ENCODE measurements at regions not wholly inside any gene's neighbourhood (a gene's known extent, or its start where the extent isn't known, plus 50 kb on each side); places are given as distances from the start of the nearest gene placed in this dataset.

DNA sequence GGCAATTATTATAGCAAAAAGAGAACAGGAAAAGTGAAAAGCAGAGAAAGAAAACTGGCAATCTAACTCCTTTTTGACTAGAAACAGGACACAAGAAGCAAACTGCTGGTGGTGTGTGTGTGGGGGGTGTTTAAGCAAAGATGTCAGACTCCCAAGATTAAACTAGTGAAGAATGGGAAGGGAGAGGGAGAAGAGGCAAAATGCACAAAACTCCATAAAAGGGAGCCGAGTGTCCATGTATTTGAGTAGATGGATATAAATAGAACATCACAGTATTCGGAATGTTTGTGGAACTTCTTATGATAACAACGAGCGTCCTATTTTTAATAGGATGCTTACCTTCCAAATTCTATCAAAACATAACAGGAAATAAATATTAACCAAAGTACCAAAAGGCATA lies 179.8 kb upstream of the TRIB2 start:
- CTCF ChIA-PET, result no interaction called here

DNA sequence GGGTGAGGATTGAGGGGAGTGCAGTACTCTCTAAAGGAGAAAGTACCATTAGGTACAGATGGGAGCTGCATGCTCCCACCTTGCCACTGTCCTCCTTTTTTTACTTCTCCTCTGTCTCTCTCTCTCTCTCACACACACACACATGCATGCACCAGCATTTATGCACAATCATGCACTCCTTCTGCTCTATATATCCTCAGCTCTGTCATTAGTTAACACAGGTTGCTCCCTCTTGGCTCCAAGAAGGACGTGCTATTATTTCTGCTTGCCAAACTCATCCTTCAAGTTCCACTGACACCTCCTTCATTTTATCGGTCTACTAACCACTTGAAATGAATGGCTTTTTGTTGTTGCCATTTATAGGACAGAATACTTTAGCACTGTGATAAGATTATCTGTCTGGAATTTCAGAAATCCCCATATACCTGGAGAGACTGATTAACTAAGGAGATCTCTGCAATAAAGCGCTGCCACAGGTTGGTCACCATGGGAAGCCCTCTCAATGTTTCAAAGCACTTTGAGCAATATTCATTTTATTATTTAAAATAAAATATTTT lies 178.5 kb upstream of the TRIB2 start:
- POLR2A ChIA-PET, result no interaction called here
- CTCF ChIA-PET, result no interaction called here
- no peak overlapping the region for H3K27ac ChIP-seq
- DNase-seq (ENCODE audit: low read depth in 1 of 2, low spot score in 1 of 2) (no peak), FAIRE-seq (no peak), ATAC-seq (no peak)
- no peak overlapping the region for H3K4me3 ChIP-seq
- 15% methylated on average over 3 of the region's 3 CpGs for WGBS (ENCODE audit: missing lambda C conversion rate)
- H3K4me2 ChIP-seq, result no peak overlapping the region
- no peaks in the 10 kb centered on the region for H3K4me1 ChIP-seq
- H3K9me3 ChIP-seq, result no peaks in the 10 kb centered on the region
- no peak for TF ChIP-seq GATA3 (IDR thresholded peaks at IDR 0.05; ENCODE audit: borderline replicate concordance)
- TF ChIP-seq, protein P1, sequence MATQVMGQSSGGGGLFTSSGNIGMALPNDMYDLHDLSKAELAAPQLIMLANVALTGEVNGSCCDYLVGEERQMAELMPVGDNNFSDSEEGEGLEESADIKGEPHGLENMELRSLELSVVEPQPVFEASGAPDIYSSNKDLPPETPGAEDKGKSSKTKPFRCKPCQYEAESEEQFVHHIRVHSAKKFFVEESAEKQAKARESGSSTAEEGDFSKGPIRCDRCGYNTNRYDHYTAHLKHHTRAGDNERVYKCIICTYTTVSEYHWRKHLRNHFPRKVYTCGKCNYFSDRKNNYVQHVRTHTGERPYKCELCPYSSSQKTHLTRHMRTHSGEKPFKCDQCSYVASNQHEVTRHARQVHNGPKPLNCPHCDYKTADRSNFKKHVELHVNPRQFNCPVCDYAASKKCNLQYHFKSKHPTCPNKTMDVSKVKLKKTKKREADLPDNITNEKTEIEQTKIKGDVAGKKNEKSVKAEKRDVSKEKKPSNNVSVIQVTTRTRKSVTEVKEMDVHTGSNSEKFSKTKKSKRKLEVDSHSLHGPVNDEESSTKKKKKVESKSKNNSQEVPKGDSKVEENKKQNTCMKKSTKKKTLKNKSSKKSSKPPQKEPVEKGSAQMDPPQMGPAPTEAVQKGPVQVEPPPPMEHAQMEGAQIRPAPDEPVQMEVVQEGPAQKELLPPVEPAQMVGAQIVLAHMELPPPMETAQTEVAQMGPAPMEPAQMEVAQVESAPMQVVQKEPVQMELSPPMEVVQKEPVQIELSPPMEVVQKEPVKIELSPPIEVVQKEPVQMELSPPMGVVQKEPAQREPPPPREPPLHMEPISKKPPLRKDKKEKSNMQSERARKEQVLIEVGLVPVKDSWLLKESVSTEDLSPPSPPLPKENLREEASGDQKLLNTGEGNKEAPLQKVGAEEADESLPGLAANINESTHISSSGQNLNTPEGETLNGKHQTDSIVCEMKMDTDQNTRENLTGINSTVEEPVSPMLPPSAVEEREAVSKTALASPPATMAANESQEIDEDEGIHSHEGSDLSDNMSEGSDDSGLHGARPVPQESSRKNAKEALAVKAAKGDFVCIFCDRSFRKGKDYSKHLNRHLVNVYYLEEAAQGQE (IDR thresholded peaks at IDR 0.05), result no peak
- no peak for TF ChIP-seq NR3C1 (IDR thresholded peaks at IDR 0.05)
- TF ChIP-seq CBX2 (IDR thresholded peaks at IDR 0.05; ENCODE audit: borderline replicate concordance, low read depth), result no peak
- TF ChIP-seq HDAC2 (IDR thresholded peaks at IDR 0.05), result no peak
- TF ChIP-seq NPAS2 (CRISPR knock-in tag; IDR thresholded peaks at IDR 0.05; ENCODE audit: borderline replicate concordance), result no peak
- TF ChIP-seq CBX8 (IDR thresholded peaks at IDR 0.05), result no peak
- TF ChIP-seq, protein P2, sequence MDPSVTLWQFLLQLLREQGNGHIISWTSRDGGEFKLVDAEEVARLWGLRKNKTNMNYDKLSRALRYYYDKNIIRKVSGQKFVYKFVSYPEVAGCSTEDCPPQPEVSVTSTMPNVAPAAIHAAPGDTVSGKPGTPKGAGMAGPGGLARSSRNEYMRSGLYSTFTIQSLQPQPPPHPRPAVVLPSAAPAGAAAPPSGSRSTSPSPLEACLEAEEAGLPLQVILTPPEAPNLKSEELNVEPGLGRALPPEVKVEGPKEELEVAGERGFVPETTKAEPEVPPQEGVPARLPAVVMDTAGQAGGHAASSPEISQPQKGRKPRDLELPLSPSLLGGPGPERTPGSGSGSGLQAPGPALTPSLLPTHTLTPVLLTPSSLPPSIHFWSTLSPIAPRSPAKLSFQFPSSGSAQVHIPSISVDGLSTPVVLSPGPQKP (IDR thresholded peaks at IDR 0.05; ENCODE audit: low read depth, low read length), result no peak
- TF ChIP-seq BHLHE40 (IDR thresholded peaks at IDR 0.05; ENCODE audit: low read depth, low read length), result no peak
- TF ChIP-seq ZFP36 (IDR thresholded peaks at IDR 0.05; ENCODE audit: borderline replicate concordance, partially characterized antibody), result no peak
- no peak for TF ChIP-seq ZC3H11A (IDR thresholded peaks at IDR 0.05)
- TF ChIP-seq, protein P3, sequence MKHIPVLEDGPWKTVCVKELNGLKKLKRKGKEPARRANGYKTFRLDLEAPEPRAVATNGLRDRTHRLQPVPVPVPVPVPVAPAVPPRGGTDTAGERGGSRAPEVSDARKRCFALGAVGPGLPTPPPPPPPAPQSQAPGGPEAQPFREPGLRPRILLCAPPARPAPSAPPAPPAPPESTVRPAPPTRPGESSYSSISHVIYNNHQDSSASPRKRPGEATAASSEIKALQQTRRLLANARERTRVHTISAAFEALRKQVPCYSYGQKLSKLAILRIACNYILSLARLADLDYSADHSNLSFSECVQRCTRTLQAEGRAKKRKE (CRISPR knock-in tag; IDR thresholded peaks at IDR 0.05; ENCODE audit: low read depth), result no peak
- no peak for TF ChIP-seq FOXS1 (CRISPR knock-in tag; IDR thresholded peaks at IDR 0.05)
- no peak for TF ChIP-seq RARB (CRISPR knock-in tag; IDR thresholded peaks at IDR 0.05)
- TF ChIP-seq RFX5 (IDR thresholded peaks at IDR 0.05), result no peak
- no peak for TF ChIP-seq FOSB (CRISPR knock-in tag; IDR thresholded peaks at IDR 0.05)
- TF ChIP-seq, protein P4, sequence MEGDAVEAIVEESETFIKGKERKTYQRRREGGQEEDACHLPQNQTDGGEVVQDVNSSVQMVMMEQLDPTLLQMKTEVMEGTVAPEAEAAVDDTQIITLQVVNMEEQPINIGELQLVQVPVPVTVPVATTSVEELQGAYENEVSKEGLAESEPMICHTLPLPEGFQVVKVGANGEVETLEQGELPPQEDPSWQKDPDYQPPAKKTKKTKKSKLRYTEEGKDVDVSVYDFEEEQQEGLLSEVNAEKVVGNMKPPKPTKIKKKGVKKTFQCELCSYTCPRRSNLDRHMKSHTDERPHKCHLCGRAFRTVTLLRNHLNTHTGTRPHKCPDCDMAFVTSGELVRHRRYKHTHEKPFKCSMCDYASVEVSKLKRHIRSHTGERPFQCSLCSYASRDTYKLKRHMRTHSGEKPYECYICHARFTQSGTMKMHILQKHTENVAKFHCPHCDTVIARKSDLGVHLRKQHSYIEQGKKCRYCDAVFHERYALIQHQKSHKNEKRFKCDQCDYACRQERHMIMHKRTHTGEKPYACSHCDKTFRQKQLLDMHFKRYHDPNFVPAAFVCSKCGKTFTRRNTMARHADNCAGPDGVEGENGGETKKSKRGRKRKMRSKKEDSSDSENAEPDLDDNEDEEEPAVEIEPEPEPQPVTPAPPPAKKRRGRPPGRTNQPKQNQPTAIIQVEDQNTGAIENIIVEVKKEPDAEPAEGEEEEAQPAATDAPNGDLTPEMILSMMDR (IDR thresholded peaks at IDR 0.05), result no peak

More for the DNA sequence above, 179.8 kb upstream of the TRIB2 start:
- no peaks in the 10 kb centered on the region for H3K9me3 ChIP-seq
- DNase-seq (ENCODE audit: low read depth in 1 of 2, low spot score in 1 of 2) (no peak), ATAC-seq (no peak), FAIRE-seq (no peak)
- H3K4me1 ChIP-seq, result no peaks in the 10 kb centered on the region
- 18% methylated on average over 4 of the region's 4 CpGs for WGBS (ENCODE audit: missing lambda C conversion rate)
- H3K4me3 ChIP-seq, result no peak overlapping the region
- TF ChIP-seq POLR2AphosphoS2 (conservative IDR thresholded peaks at IDR 0.05; ENCODE audit: low read length), result no peak
- no peak for TF ChIP-seq PHF8 (IDR thresholded peaks at IDR 0.05; ENCODE audit: borderline replicate concordance, low read depth)
- TF ChIP-seq, protein P5, sequence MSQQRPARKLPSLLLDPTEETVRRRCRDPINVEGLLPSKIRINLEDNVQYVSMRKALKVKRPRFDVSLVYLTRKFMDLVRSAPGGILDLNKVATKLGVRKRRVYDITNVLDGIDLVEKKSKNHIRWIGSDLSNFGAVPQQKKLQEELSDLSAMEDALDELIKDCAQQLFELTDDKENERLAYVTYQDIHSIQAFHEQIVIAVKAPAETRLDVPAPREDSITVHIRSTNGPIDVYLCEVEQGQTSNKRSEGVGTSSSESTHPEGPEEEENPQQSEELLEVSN (IDR thresholded peaks at IDR 0.05; ENCODE audit: borderline replicate concordance, low read depth), result no peak
- TF ChIP-seq, protein P6, sequence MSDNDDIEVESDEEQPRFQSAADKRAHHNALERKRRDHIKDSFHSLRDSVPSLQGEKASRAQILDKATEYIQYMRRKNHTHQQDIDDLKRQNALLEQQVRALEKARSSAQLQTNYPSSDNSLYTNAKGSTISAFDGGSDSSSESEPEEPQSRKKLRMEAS (IDR thresholded peaks at IDR 0.05), result no peak
- no peak for TF ChIP-seq FOSL2 (IDR thresholded peaks at IDR 0.05)
- TF ChIP-seq FOSL2 (CRISPR knock-in tag; IDR thresholded peaks at IDR 0.05), result no peak
- no peak for TF ChIP-seq NR3C1 (IDR thresholded peaks at IDR 0.05)
- TF ChIP-seq MAFK (IDR thresholded peaks at IDR 0.05; ENCODE audit: partially characterized antibody), result no peak
- no peak for TF ChIP-seq SMC3 (IDR thresholded peaks at IDR 0.05)
- TF ChIP-seq, protein P7, sequence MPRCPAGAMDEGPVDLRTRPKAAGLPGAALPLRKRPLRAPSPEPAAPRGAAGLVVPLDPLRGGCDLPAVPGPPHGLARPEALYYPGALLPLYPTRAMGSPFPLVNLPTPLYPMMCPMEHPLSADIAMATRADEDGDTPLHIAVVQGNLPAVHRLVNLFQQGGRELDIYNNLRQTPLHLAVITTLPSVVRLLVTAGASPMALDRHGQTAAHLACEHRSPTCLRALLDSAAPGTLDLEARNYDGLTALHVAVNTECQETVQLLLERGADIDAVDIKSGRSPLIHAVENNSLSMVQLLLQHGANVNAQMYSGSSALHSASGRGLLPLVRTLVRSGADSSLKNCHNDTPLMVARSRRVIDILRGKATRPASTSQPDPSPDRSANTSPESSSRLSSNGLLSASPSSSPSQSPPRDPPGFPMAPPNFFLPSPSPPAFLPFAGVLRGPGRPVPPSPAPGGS (IDR thresholded peaks at IDR 0.05), result no peak
- TF ChIP-seq FOXS1 (CRISPR knock-in tag; IDR thresholded peaks at IDR 0.05), result no peak
- TF ChIP-seq HOXB13 (CRISPR knock-in tag; IDR thresholded peaks at IDR 0.05; ENCODE audit: low read depth), result no peak
- no peak for TF ChIP-seq MAZ (IDR thresholded peaks at IDR 0.05; ENCODE audit: borderline replicate concordance, low read depth, low read length)
- TF ChIP-seq SREBF2 (IDR thresholded peaks at IDR 0.05), result no peak
- TF ChIP-seq, protein P2 (IDR thresholded peaks at IDR 0.05; ENCODE audit: low read depth, low read length), result no peak
- no peak for TF ChIP-seq HOXB5 (CRISPR knock-in tag; IDR thresholded peaks at IDR 0.05)
- TF ChIP-seq MYC (IDR thresholded peaks at IDR 0.05; ENCODE audit: borderline replicate concordance, low read length), result no peak
- no peak for TF ChIP-seq RCOR1 (IDR thresholded peaks at IDR 0.05; ENCODE audit: low read depth, low read length)
- TF ChIP-seq TFCP2L1 (CRISPR knock-in tag; IDR thresholded peaks at IDR 0.05), result no peak
- POLR2A ChIA-PET, result no interaction called here
- no peak overlapping the region for H3K27ac ChIP-seq
- no peak overlapping the region for H3K4me2 ChIP-seq

Data from A549 (cell line).